Nephron progenitor cell (in vitro differentiated cells): ENCODE measurements at regions not wholly inside any gene's neighbourhood (a gene's known extent, or its start where the extent isn't known, plus 50 kb on each side); places are given as distances from the start of the nearest gene placed in this dataset.

Experiments
- DNase-seq: peaks from one replicate; pipeline ENCODE4 v3.0.0; 2021
- H3K27ac Mint-ChIP-seq: 2 replicates; pipeline ENCODE4 v1.8.0; 2021; ENCODE audit warnings: mild to moderate bottlenecking, moderate library complexity, mixed read lengths
- H3K27me3 Mint-ChIP-seq: 2 replicates; pipeline ENCODE4 v1.8.0; 2021; ENCODE audit warnings: mild to moderate bottlenecking, low read depth, mixed read lengths; ENCODE audit not compliant: poor library complexity
- H3K36me3 Mint-ChIP-seq: 2 replicates; pipeline ENCODE4 v1.8.0; 2021; ENCODE audit warnings: low read depth, mixed read lengths
- H3K4me1 Mint-ChIP-seq: 2 replicates; pipeline ENCODE4 v1.8.0; 2021; ENCODE audit warnings: mixed read lengths
- H3K4me3 Mint-ChIP-seq: 2 replicates; pipeline ENCODE4 v1.8.0; 2021; ENCODE audit warnings: mild to moderate bottlenecking, moderate library complexity, mixed read lengths
- H3K9me3 Mint-ChIP-seq: 2 replicates; pipeline ENCODE4 v1.8.0; 2021; ENCODE audit warnings: mild to moderate bottlenecking, moderate library complexity, mixed read lengths
- TF ChIP-seq, protein P1 (sequence below): fragments of 200-600 bp; sonication (generic); IDR thresholded peaks from 2 replicates; pipeline ENCODE4 v1.5.0; 2021; ENCODE audit warnings: antibody characterized with exemption

DNA sequence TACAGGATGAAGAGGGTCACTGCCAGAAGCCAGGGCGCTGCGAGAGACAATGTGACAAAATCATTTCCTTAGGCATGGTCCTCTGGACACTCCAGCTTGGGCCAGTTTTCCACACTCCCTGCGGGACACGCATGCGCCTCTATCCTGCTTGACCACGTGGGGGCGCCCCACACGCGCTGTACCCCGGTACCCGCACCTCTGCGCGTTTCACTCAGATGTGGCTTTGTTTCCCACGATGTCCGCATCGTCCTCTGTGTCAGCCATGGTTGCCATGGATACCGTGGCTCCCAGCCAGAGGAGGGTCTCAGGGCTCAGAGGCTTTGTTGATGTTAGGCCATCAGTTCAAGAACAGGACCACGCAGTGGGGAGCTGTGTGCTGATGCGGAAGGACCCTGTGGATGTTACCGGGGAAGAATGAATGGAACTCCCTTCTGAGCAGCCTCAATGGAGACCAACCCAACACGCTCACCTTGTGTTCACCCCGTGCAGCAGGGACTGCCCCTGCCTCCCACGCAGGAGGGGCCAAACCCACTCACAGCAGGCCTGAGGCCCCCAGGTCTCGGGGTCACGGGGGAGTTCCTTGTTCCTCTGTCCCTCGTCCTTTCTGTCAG lies 65.8 kb upstream of the SLC22A11 start:
- peaks cover 16% of the 10 kb centered on the region for H3K9me3 Mint-ChIP-seq

DNA sequence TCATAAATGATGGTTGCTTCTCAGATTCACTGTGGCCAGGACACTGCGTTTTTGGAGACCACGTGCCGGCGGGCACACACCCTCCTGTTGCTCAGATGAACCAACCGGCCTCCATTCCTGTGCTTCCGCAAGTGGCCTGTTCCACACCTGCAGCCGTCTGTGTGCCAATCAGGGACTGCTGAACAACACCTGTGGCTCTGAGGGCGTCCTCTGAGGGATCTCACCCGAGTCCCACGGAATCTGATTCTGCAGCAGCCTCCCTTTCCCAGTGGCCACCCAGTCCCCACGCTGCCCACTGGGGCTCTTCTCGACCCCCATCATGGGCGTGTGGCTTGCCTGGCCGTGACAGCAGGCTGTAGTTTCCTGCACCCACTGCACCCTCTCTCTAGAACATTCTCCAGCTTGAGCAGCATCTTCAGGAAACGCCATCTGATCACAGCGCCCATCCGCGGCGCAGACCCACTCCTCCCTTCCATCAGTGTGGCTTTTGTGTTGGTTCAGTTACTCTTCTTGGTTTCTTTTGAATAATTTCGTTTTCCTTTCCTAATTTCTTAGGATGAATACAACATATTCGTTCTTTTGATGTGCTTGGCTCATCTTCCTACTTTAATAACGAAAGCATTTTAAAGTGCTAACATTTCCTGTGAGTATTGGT lies 65.1 kb upstream of the SLC22A11 start:
- no peak for DNase-seq
- Mint-ChIP-seq H3K4me1 (peaks cover 19% of the 10 kb centered on the region), H3K36me3 (no peaks in the 10 kb centered on the region), H3K27me3 (peaks cover 69% of the 10 kb centered on the region), H3K4me3 (no peak overlapping the region), H3K9me3 (peaks cover 19% of the 10 kb centered on the region), H3K27ac (peak overlapping the region; percentile 57)
- TF ChIP-seq, protein P1, sequence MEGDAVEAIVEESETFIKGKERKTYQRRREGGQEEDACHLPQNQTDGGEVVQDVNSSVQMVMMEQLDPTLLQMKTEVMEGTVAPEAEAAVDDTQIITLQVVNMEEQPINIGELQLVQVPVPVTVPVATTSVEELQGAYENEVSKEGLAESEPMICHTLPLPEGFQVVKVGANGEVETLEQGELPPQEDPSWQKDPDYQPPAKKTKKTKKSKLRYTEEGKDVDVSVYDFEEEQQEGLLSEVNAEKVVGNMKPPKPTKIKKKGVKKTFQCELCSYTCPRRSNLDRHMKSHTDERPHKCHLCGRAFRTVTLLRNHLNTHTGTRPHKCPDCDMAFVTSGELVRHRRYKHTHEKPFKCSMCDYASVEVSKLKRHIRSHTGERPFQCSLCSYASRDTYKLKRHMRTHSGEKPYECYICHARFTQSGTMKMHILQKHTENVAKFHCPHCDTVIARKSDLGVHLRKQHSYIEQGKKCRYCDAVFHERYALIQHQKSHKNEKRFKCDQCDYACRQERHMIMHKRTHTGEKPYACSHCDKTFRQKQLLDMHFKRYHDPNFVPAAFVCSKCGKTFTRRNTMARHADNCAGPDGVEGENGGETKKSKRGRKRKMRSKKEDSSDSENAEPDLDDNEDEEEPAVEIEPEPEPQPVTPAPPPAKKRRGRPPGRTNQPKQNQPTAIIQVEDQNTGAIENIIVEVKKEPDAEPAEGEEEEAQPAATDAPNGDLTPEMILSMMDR, result no peak

More for the DNA sequence above, 65.8 kb upstream of the SLC22A11 start:
- Mint-ChIP-seq H3K4me3 (no peak overlapping the region), H3K4me1 (peaks cover 19% of the 10 kb centered on the region), H3K27me3 (peaks cover 70% of the 10 kb centered on the region), H3K36me3 (no peaks in the 10 kb centered on the region), H3K27ac (no peak overlapping the region)
- DNase-seq, result peak; percentile 85
- TF ChIP-seq, protein P1, result peak; percentile 74

DNA sequence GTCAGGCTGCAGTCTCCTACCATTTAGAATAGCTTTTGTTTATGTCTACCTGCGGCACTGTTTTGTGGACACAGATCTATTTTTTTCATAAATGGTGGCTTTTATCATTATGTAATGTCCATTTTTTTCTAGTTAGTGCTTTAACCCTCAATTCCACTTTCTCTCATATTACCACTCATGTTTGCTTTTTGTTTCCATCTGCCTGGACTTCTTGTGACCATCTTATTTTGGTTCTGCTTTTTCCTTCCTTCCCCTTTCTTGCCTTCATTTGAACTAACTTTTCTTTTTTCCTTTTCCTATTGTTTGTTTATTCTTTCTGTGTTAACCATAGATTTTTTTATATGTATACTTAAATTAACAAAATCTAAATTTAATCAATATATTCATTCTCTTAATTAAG lies 63.2 kb upstream of the SLC22A11 start:
- peaks cover 19% of the 10 kb centered on the region for H3K9me3 Mint-ChIP-seq
- TF ChIP-seq, protein P1, result no peak
- peaks cover 19% of the 10 kb centered on the region for H3K4me1 Mint-ChIP-seq
- no peak overlapping the region for H3K27ac Mint-ChIP-seq
- no peak for DNase-seq
- peaks cover 63% of the 10 kb centered on the region for H3K27me3 Mint-ChIP-seq
- H3K4me3 Mint-ChIP-seq, result no peak overlapping the region
- H3K36me3 Mint-ChIP-seq, result no peaks in the 10 kb centered on the region

DNA sequence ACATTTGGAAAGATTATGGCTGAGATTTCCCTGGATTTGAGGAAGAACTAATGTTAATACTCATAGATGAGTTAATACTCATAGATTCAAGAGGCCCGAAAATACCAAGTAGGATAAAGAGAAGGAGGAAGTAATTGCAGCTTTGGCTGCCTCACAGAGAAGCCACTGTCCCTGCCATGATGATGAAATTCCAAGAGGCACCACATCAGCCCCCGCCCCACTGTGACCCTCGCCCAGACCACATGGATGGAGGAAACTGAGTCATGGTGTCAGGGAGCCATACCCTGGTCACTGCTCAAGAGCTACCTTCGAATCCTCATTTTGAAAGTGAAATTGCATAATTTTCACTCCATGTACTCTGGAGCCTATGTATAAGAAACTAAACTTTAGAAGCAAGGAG lies 57.6 kb upstream of the SLC22A11 start:
- Mint-ChIP-seq H3K4me3 (no peak overlapping the region), H3K27ac (no peak overlapping the region), H3K9me3 (peaks cover 19% of the 10 kb centered on the region), H3K4me1 (no peaks in the 10 kb centered on the region), H3K27me3 (peaks cover 29% of the 10 kb centered on the region), H3K36me3 (no peaks in the 10 kb centered on the region)
- DNase-seq, result no peak
- TF ChIP-seq, protein P1, result no peak

DNA sequence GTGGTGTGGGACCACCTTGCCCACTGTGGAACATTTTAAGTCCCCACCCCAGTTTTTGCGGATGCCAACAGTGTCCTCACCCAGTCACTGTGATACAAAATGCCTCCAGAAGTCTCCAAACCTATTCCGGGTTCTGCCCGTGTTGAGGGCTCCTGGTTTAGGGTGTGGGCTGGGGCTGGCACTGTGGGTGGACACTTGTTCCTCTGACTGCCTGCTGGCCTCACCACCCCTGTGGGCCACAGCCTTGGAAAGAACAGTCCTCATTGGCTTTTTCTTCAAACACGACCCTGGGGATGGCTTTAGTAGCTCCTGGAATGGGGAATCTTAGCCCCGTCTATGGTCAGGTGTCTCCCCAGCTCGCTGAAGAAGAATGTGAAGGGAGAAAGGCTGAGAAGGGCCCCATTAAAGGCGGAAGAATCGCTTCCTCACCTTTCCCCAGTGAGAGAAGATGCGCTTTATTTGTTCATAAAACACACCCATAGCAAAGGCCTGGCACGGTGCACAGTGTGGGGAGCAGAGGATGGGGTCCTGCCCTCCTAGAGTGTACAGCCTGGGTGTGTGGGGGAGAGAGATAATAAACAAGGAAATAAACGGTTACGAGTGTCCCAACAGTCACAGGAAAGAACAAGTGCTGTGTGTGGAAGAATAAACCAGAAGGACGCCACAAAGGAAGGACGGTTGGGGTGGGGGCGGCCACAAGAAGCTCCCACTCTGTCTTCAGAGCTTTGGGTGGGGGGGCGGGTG lies 56.3 kb upstream of the SLC22A11 start:
- no peaks in the 10 kb centered on the region for H3K36me3 Mint-ChIP-seq
- peaks cover 23% of the 10 kb centered on the region for H3K27me3 Mint-ChIP-seq
- H3K27ac Mint-ChIP-seq, result no peak overlapping the region
- H3K4me1 Mint-ChIP-seq, result no peaks in the 10 kb centered on the region
- H3K9me3 Mint-ChIP-seq, result peaks cover 15% of the 10 kb centered on the region
- no peak overlapping the region for H3K4me3 Mint-ChIP-seq
- TF ChIP-seq, protein P1, result no peak
- DNase-seq, result no peak
